PC-3 (cell line): ENCODE measurements at regions not wholly inside any gene's neighbourhood (a gene's known extent, or its start where the extent isn't known, plus 50 kb on each side); places are given as distances from the start of the nearest gene placed in this dataset.
"Not testable (repeated sequence)": the region's sequence is repeated elsewhere in the genome, so short reads cannot be mapped to it uniquely, and the experiment has no call there.

Source experiments
- ATAC-seq: fragments of 200-7000 bp; cut with Tn5 transposase; 2 replicates; pipeline ENCODE4 v1.9.1; 2020; ENCODE audit warnings: mild to moderate bottlenecking, moderate library complexity
- BruUV-seq: library from RNA; stranded (reverse); fragments of 400-500 nt; replicated peaks from 2 replicates; lab custom pipeline; 2021; lab: Mats Ljungman, UMichigan
- CTCF ChIA-PET: fragments of 300-600 bp; sonication (Branson Sonifier 250); formaldehyde crosslinking; loops from one replicate; lab custom pipeline; 2022; ENCODE audit warnings: antibody characterized with exemption; lab: Charles Lee
- POLR2A ChIA-PET: fragments of 300-600 bp; sonication (Branson Sonifier 250); formaldehyde crosslinking; loops from one replicate; lab custom pipeline; 2022; ENCODE audit warnings: antibody characterized with exemption; ENCODE audit not compliant: unreplicated experiment; lab: Charles Lee
- DNase-seq: peaks from one replicate; pipeline ENCODE4 v3.0.0-alpha.2; 2015
- H2AFZ ChIP-seq: fragments of 300-600 bp; sonication (generic); 2 replicates; pipeline ENCODE4 v1.6.0; 2016; ENCODE audit warnings: antibody characterized with exemption, low read length
- H3F3A ChIP-seq: fragments of 300-600 bp; sonication (generic); one replicate; pipeline ENCODE4 v1.6.0; 2017; ENCODE audit warnings: antibody characterized with exemption, low read length, control low read depth, mild to moderate bottlenecking; ENCODE audit not compliant: unreplicated experiment
- H3K27ac ChIP-seq: fragments of 300-600 bp; sonication (generic); 2 replicates; pipeline ENCODE4 v1.5.1; 2016; ENCODE audit warnings: mild to moderate bottlenecking, low read length
- H3K27me3 ChIP-seq: fragments of 300-600 bp; sonication (generic); 2 replicates; pipeline ENCODE4 v1.6.1; 2016; ENCODE audit warnings: low read length, mixed read lengths
- H3K36me3 ChIP-seq: fragments of 300-600 bp; sonication (generic); 2 replicates; pipeline ENCODE4 v1.6.1; 2016; ENCODE audit warnings: low read depth, mixed run types, low read length, mixed read lengths
- H3K4me1 ChIP-seq: fragments of 300-600 bp; sonication (generic); 2 replicates; pipeline ENCODE4 v1.5.1; 2016; ENCODE audit warnings: low read length; ENCODE audit not compliant: insufficient read depth
- H3K4me2 ChIP-seq: fragments of 300-600 bp; sonication (generic); 2 replicates; pipeline ENCODE4 v1.6.0; 2016; ENCODE audit warnings: low read length
- H3K4me3 ChIP-seq: fragments of 300-600 bp; sonication (generic); 2 replicates; pipeline ENCODE4 v1.5.1; 2016; ENCODE audit warnings: mild to moderate bottlenecking, low read length, mixed read lengths
- H3K79me2 ChIP-seq: fragments of 300-600 bp; sonication (generic); 2 replicates; pipeline ENCODE4 v1.6.1; 2017; ENCODE audit warnings: low read length, mixed read lengths
- H3K9ac ChIP-seq: fragments of 300-600 bp; sonication (generic); 2 replicates; pipeline ENCODE4 v1.6.0; 2016; ENCODE audit warnings: mild to moderate bottlenecking, low read length
- H3K9me2 ChIP-seq: fragments of 300-600 bp; sonication (generic); replicated peaks from 2 replicates; pipeline ENCODE4 v1.6.1; 2016; ENCODE audit warnings: mixed run types, low read length, mixed read lengths
- H3K9me3 ChIP-seq: fragments of 300-600 bp; sonication (generic); 2 replicates; pipeline ENCODE4 v1.6.1; 2016; ENCODE audit warnings: low read length, mixed read lengths
- H4K20me1 ChIP-seq: fragments of 300-600 bp; sonication (generic); 2 replicates; pipeline ENCODE4 v1.6.1; 2016; ENCODE audit warnings: low read length, mixed read lengths
- EZH2 ChIP-seq: fragments of 300-600 bp; sonication (generic); IDR thresholded peaks from one replicate; pipeline ENCODE4 v1.6.1; 2017; ENCODE audit warnings: antibody characterized with exemption, mild to moderate bottlenecking, low read length; ENCODE audit not compliant: unreplicated experiment
- EZH2phosphoT487 ChIP-seq: fragments of 300-600 bp; sonication (generic); IDR thresholded peaks from 2 replicates; pipeline ENCODE4 v1.6.1; 2018; ENCODE audit warnings: mild to moderate bottlenecking, antibody characterized with exemption, low read length, borderline replicate concordance
- intact Hi-C: fragments of 100-400 bp; cut with micrococcal nuclease; formaldehyde crosslinking; loops from 2 replicates; pipeline ENCODE4 v1.9.0; 2023
- TF ChIP-seq, protein P1 (sequence below): fragments of 300-600 bp; sonication (generic); conservative IDR thresholded peaks from 2 replicates; pipeline ENCODE4 v1.5.1; 2017; ENCODE audit warnings: antibody characterized with exemption, low read depth, mild to moderate bottlenecking, low read length

DNA sequence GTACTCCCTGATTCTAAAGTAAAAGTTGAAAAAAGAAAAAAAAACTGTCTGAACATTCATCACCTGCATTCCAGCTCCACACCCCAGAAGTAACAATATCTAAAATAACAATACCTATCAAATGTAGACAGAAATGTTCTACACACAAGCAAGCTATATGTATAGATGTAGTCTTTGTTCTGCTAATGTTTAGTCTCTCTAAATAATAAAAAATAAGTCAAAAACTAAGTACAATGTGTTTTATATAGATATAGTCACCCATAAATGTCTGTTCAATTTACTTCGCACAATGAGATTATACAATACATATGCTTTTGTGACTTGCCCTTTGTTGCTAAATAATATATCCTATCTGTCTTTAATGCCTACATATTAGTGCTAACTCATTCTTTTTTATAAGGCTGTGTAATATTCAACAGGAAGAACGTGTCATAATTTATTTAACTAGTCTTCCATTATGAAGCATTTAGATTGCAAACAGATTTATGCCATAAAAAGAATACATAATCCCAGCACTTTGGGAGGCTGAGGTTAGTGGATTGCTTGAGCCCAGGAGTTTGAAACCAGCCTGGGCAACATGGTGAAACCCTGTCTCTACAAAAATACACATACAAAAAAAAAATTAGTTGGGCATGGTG is 216.2 kb upstream of the ZNF217 start:
- no peaks in the 10 kb centered on the region for H3K36me3 ChIP-seq
- H3K27ac ChIP-seq, result peak overlapping the region; percentile 79
- BruUV-seq, result no TSS peak
- no peak overlapping the region for H3K4me3 ChIP-seq
- no peaks in the 10 kb centered on the region for H3K9me3 ChIP-seq
- intact Hi-C loops, result loop anchor here (5.0 kb wide), 1 partner anchor 73 kb away; no protein-coding TSS in a partner anchor
- H3K27me3 ChIP-seq, result no peaks in the 10 kb centered on the region
- peak overlapping the region; percentile 43 for H3K9ac ChIP-seq
- no peaks in the 10 kb centered on the region for H3K79me2 ChIP-seq
- no peaks in the 10 kb centered on the region for H4K20me1 ChIP-seq
- H3K9me2 ChIP-seq, result no peaks in the 10 kb centered on the region
- ChIA-PET POLR2A (interaction anchor here (0.7 kb wide), 1 partner anchor 117 kb away, joined by 9 read pairs; no protein-coding TSS in a partner anchor), CTCF (interaction anchor here (0.6 kb wide), 2 partner anchors 23 to 227 kb away, joined by 3 to 4 read pairs; no protein-coding TSS in a partner anchor)
- peak; percentile 43 for ATAC-seq
- peaks cover 8% of the 10 kb centered on the region for H3F3A ChIP-seq
- peak overlapping the region; percentile 4 for H2AFZ ChIP-seq
- H3K4me2 ChIP-seq, result peak overlapping the region; percentile 3
- DNase-seq, result peak; percentile 67
- peaks cover 36% of the 10 kb centered on the region for H3K4me1 ChIP-seq
- TF ChIP-seq EZH2, result no peak
- no peak for TF ChIP-seq EZH2phosphoT487
- TF ChIP-seq, protein P1, sequence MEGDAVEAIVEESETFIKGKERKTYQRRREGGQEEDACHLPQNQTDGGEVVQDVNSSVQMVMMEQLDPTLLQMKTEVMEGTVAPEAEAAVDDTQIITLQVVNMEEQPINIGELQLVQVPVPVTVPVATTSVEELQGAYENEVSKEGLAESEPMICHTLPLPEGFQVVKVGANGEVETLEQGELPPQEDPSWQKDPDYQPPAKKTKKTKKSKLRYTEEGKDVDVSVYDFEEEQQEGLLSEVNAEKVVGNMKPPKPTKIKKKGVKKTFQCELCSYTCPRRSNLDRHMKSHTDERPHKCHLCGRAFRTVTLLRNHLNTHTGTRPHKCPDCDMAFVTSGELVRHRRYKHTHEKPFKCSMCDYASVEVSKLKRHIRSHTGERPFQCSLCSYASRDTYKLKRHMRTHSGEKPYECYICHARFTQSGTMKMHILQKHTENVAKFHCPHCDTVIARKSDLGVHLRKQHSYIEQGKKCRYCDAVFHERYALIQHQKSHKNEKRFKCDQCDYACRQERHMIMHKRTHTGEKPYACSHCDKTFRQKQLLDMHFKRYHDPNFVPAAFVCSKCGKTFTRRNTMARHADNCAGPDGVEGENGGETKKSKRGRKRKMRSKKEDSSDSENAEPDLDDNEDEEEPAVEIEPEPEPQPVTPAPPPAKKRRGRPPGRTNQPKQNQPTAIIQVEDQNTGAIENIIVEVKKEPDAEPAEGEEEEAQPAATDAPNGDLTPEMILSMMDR, result no peak

DNA sequence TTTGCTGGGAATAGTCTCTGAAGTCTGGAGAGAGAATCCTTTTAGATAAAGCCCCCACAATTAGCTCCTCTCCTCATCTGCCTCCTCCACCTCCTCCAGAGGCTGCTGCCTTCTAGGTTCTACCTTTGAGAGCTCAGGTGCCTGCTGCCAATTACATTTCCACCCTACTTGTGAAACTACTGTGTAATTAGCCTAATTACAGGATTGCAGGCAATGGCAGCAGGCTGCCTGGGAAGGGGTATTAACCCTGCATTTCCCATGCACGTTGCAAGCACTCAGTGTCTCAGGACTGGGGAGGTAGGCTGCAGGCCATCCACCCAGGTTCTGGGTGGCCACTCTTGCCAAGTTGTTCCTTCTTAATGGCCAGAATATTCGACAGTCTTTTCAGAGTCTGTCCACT is 215.6 kb upstream of the ZNF217 start:
- TF ChIP-seq EZH2phosphoT487 (no peak), EZH2 (no peak)
- TF ChIP-seq, protein P1, result no peak
- H3K9me3 ChIP-seq, result no peaks in the 10 kb centered on the region
- ChIA-PET POLR2A (no interaction called here), CTCF (interaction anchor here (0.6 kb wide), 2 partner anchors 22 to 227 kb away, joined by 3 to 4 read pairs; no protein-coding TSS in a partner anchor)
- peak overlapping the region; percentile 4 for H2AFZ ChIP-seq
- no peaks in the 10 kb centered on the region for H3K9me2 ChIP-seq
- H3K9ac ChIP-seq, result peak overlapping the region; percentile 43
- peaks cover 11% of the 10 kb centered on the region for H3F3A ChIP-seq
- peak overlapping the region; percentile 3 for H3K4me2 ChIP-seq
- no peaks in the 10 kb centered on the region for H3K36me3 ChIP-seq
- H3K4me1 ChIP-seq, result peaks cover 40% of the 10 kb centered on the region
- H4K20me1 ChIP-seq, result no peaks in the 10 kb centered on the region
- intact Hi-C loops, result loop anchor here (5.0 kb wide), 1 partner anchor 72 kb away; no protein-coding TSS in a partner anchor
- ATAC-seq (no peak), DNase-seq (no peak)
- no peaks in the 10 kb centered on the region for H3K27me3 ChIP-seq
- BruUV-seq, result TSS peak; percentile 42
- H3K79me2 ChIP-seq, result no peaks in the 10 kb centered on the region
- H3K27ac ChIP-seq, result peak overlapping the region; percentile 79
- no peak overlapping the region for H3K4me3 ChIP-seq

DNA sequence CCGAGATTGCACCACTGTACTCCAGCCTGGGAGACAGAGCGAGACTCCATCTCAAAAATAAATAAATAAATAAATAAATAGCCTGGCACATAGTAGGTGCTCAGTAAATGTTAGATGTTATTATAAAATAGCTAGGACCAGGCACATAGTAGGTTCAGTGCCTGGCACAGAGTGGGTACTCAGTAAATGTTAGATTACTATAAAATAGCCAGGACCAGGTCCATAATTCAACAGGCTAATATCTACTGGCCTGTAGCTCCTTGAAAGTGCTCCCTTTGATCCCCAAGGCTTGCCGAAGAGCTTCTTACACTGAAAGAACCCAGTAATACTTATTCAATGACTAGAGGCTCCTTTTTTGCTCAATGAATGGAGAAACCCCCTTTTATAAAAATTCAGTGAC is 215.1 kb upstream of the ZNF217 start:
- H3K4me2 ChIP-seq, result no peak overlapping the region
- CTCF ChIA-PET, result no interaction called here
- H3K79me2 ChIP-seq, result no peaks in the 10 kb centered on the region
- H3K27ac ChIP-seq, result peak overlapping the region; percentile 79
- no peaks in the 10 kb centered on the region for H3K9me2 ChIP-seq
- H3K9ac ChIP-seq, result peak overlapping the region; percentile 43; the same call in 1 of the 2 replicates
- POLR2A ChIA-PET, result no interaction called here
- H3K27me3 ChIP-seq, result no peaks in the 10 kb centered on the region
- no peak overlapping the region for H2AFZ ChIP-seq
- H3K9me3 ChIP-seq, result no peaks in the 10 kb centered on the region
- no peak overlapping the region for H3K4me3 ChIP-seq
- H3K36me3 ChIP-seq, result no peaks in the 10 kb centered on the region
- DNase-seq, result no peak
- no TSS peak for BruUV-seq
- TF ChIP-seq EZH2 (no peak), EZH2phosphoT487 (no peak)
- TF ChIP-seq, protein P1, result no peak
- intact Hi-C loops, result loop anchor here (5.0 kb wide), 1 partner anchor 71 kb away; no protein-coding TSS in a partner anchor
- no peaks in the 10 kb centered on the region for H4K20me1 ChIP-seq
- H3F3A ChIP-seq, result peaks cover 11% of the 10 kb centered on the region
- H3K4me1 ChIP-seq, result peaks cover 40% of the 10 kb centered on the region
- no peak for ATAC-seq

DNA sequence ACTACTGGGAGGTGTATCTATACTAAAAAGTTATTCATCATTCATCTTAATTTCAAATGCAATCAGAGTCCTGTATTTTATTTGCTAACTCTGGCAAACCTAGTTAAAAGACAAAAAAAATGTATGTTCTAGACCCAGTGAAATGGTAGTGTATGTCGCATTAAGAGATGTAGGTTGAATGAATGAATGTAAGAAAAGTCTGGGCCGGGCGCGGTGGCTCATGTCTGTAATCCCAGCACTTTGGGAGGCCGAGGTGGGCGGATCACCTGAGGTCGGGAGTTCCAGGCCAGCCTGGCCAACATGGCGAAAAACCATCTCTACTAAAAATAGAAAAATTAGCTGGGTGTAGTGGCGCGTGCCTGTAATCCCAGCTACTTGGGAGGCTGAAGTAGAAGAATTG is 214.7 kb upstream of the ZNF217 start:
- H3K9me2 ChIP-seq, H2AFZ ChIP-seq, POLR2A ChIA-PET, H3K9me3 ChIP-seq, H3K9ac ChIP-seq, H3K79me2 ChIP-seq, CTCF ChIA-PET, H3K4me3 ChIP-seq, DNase-seq, H3K27me3 ChIP-seq, H3K36me3 ChIP-seq, H3K4me2 ChIP-seq, ATAC-seq, H4K20me1 ChIP-seq, BruUV-seq, H3K27ac ChIP-seq: not testable (repeated sequence)
- intact Hi-C loops, result loop anchor here (5.0 kb wide), 1 partner anchor 71 kb away; no protein-coding TSS in a partner anchor
- Histone ChIP-seq H3K4me1 (peaks cover 40% of the 10 kb centered on the region), H3F3A (peaks cover 11% of the 10 kb centered on the region)
